ENCODE measurements at regions not wholly inside any gene's neighbourhood (a gene's known extent, or its start where the extent isn't known, plus 50 kb on each side); places are given as distances from the start of the nearest gene placed in this dataset.

GRCh38 chr3:110750201-110750600 lies 321.4 kb upstream of the NECTIN3 start:
- no peak for DNase-seq (ENCODE audit: low spot score)
- H3K36me3 ChIP-seq (ENCODE audit: insufficient read depth, low read length, poor library complexity, severe bottlenecking): no peaks in the 10 kb centered on the region
- no peaks in the 10 kb centered on the region for H3K4me1 ChIP-seq (ENCODE audit: insufficient read depth, low read length, poor library complexity, severe bottlenecking)
- CTCF ChIA-PET: no interaction called here
- TF ChIP-seq CTCF (conservative IDR thresholded peaks at IDR 0.05; ENCODE audit: low read depth, low read length) (no peak), EZH2 (IDR thresholded peaks at IDR 0.05; ENCODE audit: borderline replicate concordance, low read depth, low read length, poor library complexity, severe bottlenecking) (no peak)
- POLR2A ChIA-PET (ENCODE audit: low non-redundant PET): no interaction called here
- intact Hi-C loops (cut with micrococcal nuclease; ENCODE audit: unreplicated experiment): no loop called here
- H3K4me3 ChIP-seq (ENCODE audit: low read depth, low read length, poor library complexity, severe bottlenecking): no peak overlapping the region
- no peak overlapping the region for H3K27ac ChIP-seq (ENCODE audit: low read depth, low read length, poor library complexity, severe bottlenecking)
- H3K9me3 ChIP-seq (ENCODE audit: low read depth, low read length, poor library complexity, severe bottlenecking): no peaks in the 10 kb centered on the region
- H3K27me3 ChIP-seq (replicated peaks; ENCODE audit: insufficient read depth, low read depth, low read length, poor library complexity): no peaks in the 10 kb centered on the region
- BruUV-seq (replicated peaks): no TSS peak

GRCh38 chr3:110752307-110752706 lies 319.3 kb upstream of the NECTIN3 start:
- BruUV-seq (replicated peaks): no TSS peak
- Histone ChIP-seq H3K4me3 (ENCODE audit: low read depth, low read length, poor library complexity, severe bottlenecking) (no peak overlapping the region), H3K4me1 (ENCODE audit: insufficient read depth, low read length, poor library complexity, severe bottlenecking) (no peaks in the 10 kb centered on the region), H3K27me3 (replicated peaks; ENCODE audit: insufficient read depth, low read depth, low read length, poor library complexity) (no peaks in the 10 kb centered on the region), H3K9me3 (ENCODE audit: low read depth, low read length, poor library complexity, severe bottlenecking) (no peaks in the 10 kb centered on the region), H3K27ac (ENCODE audit: low read depth, low read length, poor library complexity, severe bottlenecking) (no peak overlapping the region), H3K36me3 (ENCODE audit: insufficient read depth, low read length, poor library complexity, severe bottlenecking) (no peaks in the 10 kb centered on the region)
- ChIA-PET POLR2A (ENCODE audit: low non-redundant PET) (no interaction called here), CTCF (no interaction called here)
- no peak for DNase-seq (ENCODE audit: low spot score)
- TF ChIP-seq CTCF (conservative IDR thresholded peaks at IDR 0.05; ENCODE audit: low read depth, low read length): no peak
- no peak for TF ChIP-seq EZH2 (IDR thresholded peaks at IDR 0.05; ENCODE audit: borderline replicate concordance, low read depth, low read length, poor library complexity, severe bottlenecking)
- intact Hi-C loops (cut with micrococcal nuclease; ENCODE audit: unreplicated experiment): no loop called here

- no peaks in the 10 kb centered on the region for H3K27me3 ChIP-seq (replicated peaks; ENCODE audit: insufficient read depth, low read depth, low read length, poor library complexity)
- no peaks in the 10 kb centered on the region for H3K36me3 ChIP-seq (ENCODE audit: insufficient read depth, low read length, poor library complexity, severe bottlenecking)
- TF ChIP-seq EZH2 (IDR thresholded peaks at IDR 0.05; ENCODE audit: borderline replicate concordance, low read depth, low read length, poor library complexity, severe bottlenecking): no peak
- no TSS peak for BruUV-seq (replicated peaks)
- no peaks in the 10 kb centered on the region for H3K4me1 ChIP-seq (ENCODE audit: insufficient read depth, low read length, poor library complexity, severe bottlenecking)
- DNase-seq (ENCODE audit: low spot score): no peak
- POLR2A ChIA-PET (ENCODE audit: low non-redundant PET): no interaction called here
- no peak overlapping the region for H3K4me3 ChIP-seq (ENCODE audit: low read depth, low read length, poor library complexity, severe bottlenecking)
- H3K9me3 ChIP-seq (ENCODE audit: low read depth, low read length, poor library complexity, severe bottlenecking): no peaks in the 10 kb centered on the region
- no peak overlapping the region for H3K27ac ChIP-seq (ENCODE audit: low read depth, low read length, poor library complexity, severe bottlenecking)
- intact Hi-C loops (cut with micrococcal nuclease; ENCODE audit: unreplicated experiment): no loop called here
- CTCF ChIA-PET: no interaction called here
Observed at GRCh38 chr3:110753516-110753915, 318.1 kb upstream of the NECTIN3 start.

- intact Hi-C loops (cut with micrococcal nuclease; ENCODE audit: unreplicated experiment): no loop called here
Observed at GRCh38 chr3:110754212-110754916, 317.3 kb upstream of the NECTIN3 start.

More at GRCh38 chr3:110754212-110754916, 317.3 kb upstream of the NECTIN3 start:
- Histone ChIP-seq H3K9me3 (ENCODE audit: low read depth, low read length, poor library complexity, severe bottlenecking) (no peaks in the 10 kb centered on the region), H3K4me1 (ENCODE audit: insufficient read depth, low read length, poor library complexity, severe bottlenecking) (no peaks in the 10 kb centered on the region), H3K27me3 (replicated peaks; ENCODE audit: insufficient read depth, low read depth, low read length, poor library complexity) (no peaks in the 10 kb centered on the region), H3K36me3 (ENCODE audit: insufficient read depth, low read length, poor library complexity, severe bottlenecking) (no peaks in the 10 kb centered on the region), H3K4me3 (ENCODE audit: low read depth, low read length, poor library complexity, severe bottlenecking) (no peak overlapping the region), H3K27ac (ENCODE audit: low read depth, low read length, poor library complexity, severe bottlenecking) (no peak overlapping the region)
- ChIA-PET POLR2A (ENCODE audit: low non-redundant PET) (no interaction called here), CTCF (no interaction called here)
- BruUV-seq (replicated peaks): no TSS peak
- no peak for DNase-seq (ENCODE audit: low spot score)
- no peak for TF ChIP-seq CTCF (conservative IDR thresholded peaks at IDR 0.05; ENCODE audit: low read depth, low read length)
- TF ChIP-seq EZH2 (IDR thresholded peaks at IDR 0.05; ENCODE audit: borderline replicate concordance, low read depth, low read length, poor library complexity, severe bottlenecking): no peak

Data from A673 (cell line).